ENCODE measurements at regions not wholly inside any gene's neighbourhood (a gene's known extent, or its start where the extent isn't known, plus 50 kb on each side); places are given as distances from the start of the nearest gene placed in this dataset.

DNA sequence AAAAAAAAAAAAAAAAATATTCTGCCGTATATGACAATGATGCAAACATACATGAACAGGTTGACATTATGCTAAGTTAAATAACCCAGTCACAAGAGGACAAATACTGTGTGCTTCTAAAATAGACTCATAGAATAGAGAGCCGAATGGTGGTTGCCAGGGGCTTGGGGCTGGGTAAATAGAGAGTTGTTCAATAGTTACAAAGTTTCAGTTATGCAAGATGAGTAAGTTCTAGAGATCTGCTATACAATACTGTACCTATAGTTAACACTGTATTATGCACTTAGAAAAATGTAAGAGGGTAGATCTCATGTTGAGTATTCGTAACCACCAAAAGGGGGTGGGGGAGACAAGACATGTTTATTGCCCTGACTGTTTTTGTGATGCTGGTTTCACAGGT lies 77.1 kb upstream of the GNAI1 start:
- TF ChIP-seq, protein P1, sequence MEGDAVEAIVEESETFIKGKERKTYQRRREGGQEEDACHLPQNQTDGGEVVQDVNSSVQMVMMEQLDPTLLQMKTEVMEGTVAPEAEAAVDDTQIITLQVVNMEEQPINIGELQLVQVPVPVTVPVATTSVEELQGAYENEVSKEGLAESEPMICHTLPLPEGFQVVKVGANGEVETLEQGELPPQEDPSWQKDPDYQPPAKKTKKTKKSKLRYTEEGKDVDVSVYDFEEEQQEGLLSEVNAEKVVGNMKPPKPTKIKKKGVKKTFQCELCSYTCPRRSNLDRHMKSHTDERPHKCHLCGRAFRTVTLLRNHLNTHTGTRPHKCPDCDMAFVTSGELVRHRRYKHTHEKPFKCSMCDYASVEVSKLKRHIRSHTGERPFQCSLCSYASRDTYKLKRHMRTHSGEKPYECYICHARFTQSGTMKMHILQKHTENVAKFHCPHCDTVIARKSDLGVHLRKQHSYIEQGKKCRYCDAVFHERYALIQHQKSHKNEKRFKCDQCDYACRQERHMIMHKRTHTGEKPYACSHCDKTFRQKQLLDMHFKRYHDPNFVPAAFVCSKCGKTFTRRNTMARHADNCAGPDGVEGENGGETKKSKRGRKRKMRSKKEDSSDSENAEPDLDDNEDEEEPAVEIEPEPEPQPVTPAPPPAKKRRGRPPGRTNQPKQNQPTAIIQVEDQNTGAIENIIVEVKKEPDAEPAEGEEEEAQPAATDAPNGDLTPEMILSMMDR (conservative IDR thresholded peaks at IDR 0.05; ENCODE audit: low read depth, low read length): no peak
- H3K4me3 ChIP-seq (ENCODE audit: low read depth, low read length): no peak overlapping the region
- no peak for DNase-seq (ENCODE audit: low read depth)

DNA sequence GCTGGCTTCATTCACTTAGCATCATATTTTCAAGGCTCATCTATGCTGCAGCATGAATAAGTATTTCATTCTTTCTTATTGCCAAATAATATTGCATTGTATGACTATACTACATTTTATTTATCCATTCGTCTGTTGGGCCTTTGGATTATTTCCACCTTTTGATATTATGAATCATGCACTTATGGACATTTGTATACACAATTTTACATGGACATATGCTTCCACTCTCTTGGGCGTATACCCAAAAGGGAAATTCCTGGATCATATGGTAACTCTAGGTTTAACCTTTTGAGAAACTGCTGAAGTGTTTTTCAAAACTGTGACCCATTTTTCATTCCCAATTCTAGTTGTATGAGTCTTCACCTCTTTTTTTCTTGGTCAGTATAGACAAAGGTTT lies 80.3 kb upstream of the GNAI1 start:
- H3K4me3 ChIP-seq (ENCODE audit: low read depth, low read length): no peak overlapping the region
- DNase-seq (ENCODE audit: low read depth): no peak
- TF ChIP-seq, protein P1 (conservative IDR thresholded peaks at IDR 0.05; ENCODE audit: low read depth, low read length): no peak

DNA sequence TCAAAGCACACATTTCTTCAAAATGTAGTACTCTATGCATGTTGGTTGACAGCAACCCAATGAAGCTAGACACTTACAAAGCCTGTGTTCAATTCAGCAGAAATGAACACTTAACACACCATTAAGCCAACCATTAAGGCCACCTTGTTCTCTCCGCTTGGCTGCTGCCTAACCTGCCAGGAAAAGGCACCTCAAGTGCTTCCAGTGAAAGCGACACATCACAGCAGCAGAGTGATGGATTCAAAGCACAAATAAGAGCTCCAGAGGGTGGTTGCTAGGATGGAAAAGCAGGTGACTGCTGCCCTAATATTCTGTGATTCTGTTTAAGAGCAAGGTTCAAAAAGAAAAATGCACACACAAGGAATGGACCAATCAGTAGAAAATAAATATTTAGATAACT lies 81.5 kb upstream of the GNAI1 start:
- DNase-seq (ENCODE audit: low read depth): no peak
- no peak overlapping the region for H3K4me3 ChIP-seq (ENCODE audit: low read depth, low read length)
- TF ChIP-seq, protein P1 (conservative IDR thresholded peaks at IDR 0.05; ENCODE audit: low read depth, low read length): no peak

DNA sequence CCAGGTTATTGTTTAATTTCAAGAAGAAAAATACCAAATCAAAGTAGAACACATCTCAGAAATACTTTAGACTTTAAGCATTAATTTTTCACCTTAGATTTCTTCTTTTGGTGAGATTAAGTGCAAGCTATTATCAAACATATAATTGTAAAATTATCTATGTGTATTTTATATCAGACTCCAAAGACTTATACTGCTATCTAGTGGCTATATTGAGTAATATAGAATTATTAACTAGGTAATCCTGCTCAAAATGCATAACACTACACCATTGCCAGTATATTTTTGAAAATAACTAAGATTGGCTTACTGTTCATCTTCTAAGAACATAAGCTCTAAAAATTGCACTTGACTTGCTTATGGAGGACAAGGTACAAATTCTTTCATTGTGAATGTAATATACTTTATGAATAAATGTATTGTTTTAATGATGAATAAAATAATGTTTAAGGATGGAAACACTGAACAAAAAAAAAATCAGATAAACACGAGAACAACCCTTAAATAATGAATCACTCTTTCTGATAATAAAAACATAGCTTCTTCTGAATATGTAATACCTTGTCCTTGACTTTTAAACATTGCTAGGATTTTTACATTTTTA lies 86.7 kb upstream of the GNAI1 start:
- TF ChIP-seq, protein P1 (conservative IDR thresholded peaks at IDR 0.05; ENCODE audit: low read depth, low read length): no peak
- no peak overlapping the region for H3K4me3 ChIP-seq (ENCODE audit: low read depth, low read length)
- DNase-seq (ENCODE audit: low read depth): no peak

DNA sequence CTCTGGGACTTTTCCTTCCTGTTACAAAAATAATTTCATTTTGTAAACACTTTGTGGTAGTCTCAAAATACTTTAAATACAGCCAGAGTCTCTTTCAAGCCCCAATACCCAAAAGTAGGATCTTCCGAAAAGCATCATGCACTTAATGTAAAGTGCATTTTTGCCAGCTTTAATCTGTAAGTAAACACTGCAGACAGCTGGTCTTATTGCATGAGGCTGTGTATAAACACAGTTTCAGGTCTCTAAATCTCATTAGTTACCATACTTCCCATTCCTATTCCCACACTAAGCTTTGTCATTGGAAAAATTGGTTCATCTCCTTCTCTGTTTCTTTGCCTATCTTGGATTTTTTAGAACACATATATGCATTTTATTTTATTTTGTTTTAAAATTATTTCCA lies 87.6 kb upstream of the GNAI1 start:
- H3K4me3 ChIP-seq (ENCODE audit: low read depth, low read length): no peak overlapping the region
- no peak for DNase-seq (ENCODE audit: low read depth)
- TF ChIP-seq, protein P1 (conservative IDR thresholded peaks at IDR 0.05; ENCODE audit: low read depth, low read length): no peak

DNA sequence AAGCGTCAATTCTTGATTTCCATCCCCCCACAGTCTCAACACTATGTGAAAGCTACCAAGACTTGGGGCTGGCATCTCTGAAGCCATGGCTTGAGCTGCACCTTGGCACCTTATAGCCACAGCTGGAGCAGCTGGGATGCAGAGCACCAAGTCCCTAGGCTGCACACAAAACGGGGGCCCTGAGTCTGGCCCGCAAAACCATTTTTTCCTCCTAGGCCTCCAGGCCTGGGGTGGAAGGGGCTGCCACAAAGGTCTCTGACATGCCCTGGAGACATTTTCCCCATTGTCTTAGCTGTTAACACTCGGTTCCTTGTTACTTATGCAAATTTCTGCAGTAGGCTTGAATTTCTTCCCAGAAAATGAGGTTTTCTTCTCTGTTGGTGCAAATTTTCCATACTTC lies 89.8 kb upstream of the GNAI1 start:
- H3K4me3 ChIP-seq (ENCODE audit: low read depth, low read length): no peak overlapping the region
- TF ChIP-seq, protein P1 (conservative IDR thresholded peaks at IDR 0.05; ENCODE audit: low read depth, low read length): no peak
- DNase-seq (ENCODE audit: low read depth): no peak

DNA sequence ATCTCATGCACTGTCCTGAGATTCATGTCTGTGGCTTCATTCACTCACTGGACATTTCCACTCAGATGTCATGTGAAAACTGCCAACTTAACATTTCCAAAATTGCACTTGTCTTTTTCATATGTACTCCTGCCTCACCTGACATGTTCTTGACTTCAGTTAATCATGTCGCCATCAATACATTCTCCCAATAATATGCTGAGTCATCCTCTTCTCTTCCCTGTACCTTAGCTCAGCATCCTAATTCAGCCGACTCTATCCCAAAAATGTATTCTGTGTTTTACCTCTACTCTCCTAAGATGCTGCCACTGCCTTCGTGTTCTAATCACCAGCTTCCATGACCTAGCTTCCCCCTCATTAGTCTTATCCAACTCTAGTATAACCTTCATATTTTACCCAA lies 93.9 kb upstream of the GNAI1 start:
- TF ChIP-seq, protein P1 (conservative IDR thresholded peaks at IDR 0.05; ENCODE audit: low read depth, low read length): no peak
- DNase-seq (ENCODE audit: low read depth): no peak
- H3K4me3 ChIP-seq (ENCODE audit: low read depth, low read length): no peak overlapping the region
